OCI-LY1 (cell line): ENCODE measurements at regions not wholly inside any gene's neighbourhood (a gene's known extent, or its start where the extent isn't known, plus 50 kb on each side); places are given as distances from the start of the nearest gene placed in this dataset.

Experiments used
- H2AFZ ChIP-seq: fragments of 200-600 bp; sonication (generic), shearing (Covaris generic); 2 replicates; pipeline ENCODE4 v1.6.0; 2014; ENCODE audit warnings: antibody characterized with exemption, mild to moderate bottlenecking, low read length
- H3F3A ChIP-seq: fragments of 200-600 bp; sonication (generic), shearing (Covaris generic); 2 replicates; pipeline ENCODE4 v1.6.0; 2014; ENCODE audit warnings: mild to moderate bottlenecking, antibody characterized with exemption, low read length, moderate library complexity; ENCODE audit not compliant: insufficient read depth
- H3K27ac ChIP-seq: fragments of 200-600 bp; sonication (generic); 2 replicates; pipeline ENCODE4 v1.5.1; 2014; ENCODE audit warnings: low read length, mixed run types, mild to moderate bottlenecking, low read depth; ENCODE audit not compliant: poor library complexity, severe bottlenecking
- H3K27me3 ChIP-seq: fragments of 200-600 bp; sonication (generic); 2 replicates; pipeline ENCODE4 v1.6.0; 2014; ENCODE audit warnings: antibody characterized with exemption, mild to moderate bottlenecking, low read length, moderate library complexity; ENCODE audit not compliant: insufficient read depth
- H3K36me3 ChIP-seq: fragments of 200-600 bp; sonication (generic); 2 replicates; pipeline ENCODE4 v1.6.1; 2014; ENCODE audit warnings: mild to moderate bottlenecking, antibody characterized with exemption, low read length, moderate library complexity, mixed read lengths; ENCODE audit not compliant: insufficient read depth
- H3K4me1 ChIP-seq: fragments of 200-600 bp; sonication (generic); 2 replicates; pipeline ENCODE4 v1.5.1; 2014; ENCODE audit warnings: mild to moderate bottlenecking, low read length, moderate library complexity; ENCODE audit not compliant: insufficient read depth, severe bottlenecking
- H3K4me2 ChIP-seq: fragments of 200-600 bp; sonication (generic), shearing (Covaris generic); 2 replicates; pipeline ENCODE4 v1.6.1; 2014; ENCODE audit warnings: low read length
- H3K4me3 ChIP-seq: fragments of 200-600 bp; sonication (generic); 2 replicates; pipeline ENCODE4 v1.5.1; 2014; ENCODE audit warnings: low read length, low read depth, mild to moderate bottlenecking, mixed read lengths; ENCODE audit not compliant: poor library complexity, severe bottlenecking
- H3K79me2 ChIP-seq: fragments of 200-600 bp; shearing (Covaris generic); 2 replicates; pipeline ENCODE4 v1.6.1; 2016; ENCODE audit warnings: mixed run types, low read length, mixed read lengths; ENCODE audit not compliant: insufficient read depth
- H3K9ac ChIP-seq: fragments of 200-600 bp; sonication (generic), shearing (Covaris generic); 2 replicates; pipeline ENCODE4 v1.6.1; 2014; ENCODE audit warnings: mild to moderate bottlenecking, low read length, mixed read lengths
- H3K9me2 ChIP-seq: fragments of 200-600 bp; sonication (generic), shearing (Covaris generic); 2 replicates; pipeline ENCODE4 v1.6.1; 2014; ENCODE audit warnings: low read depth, mild to moderate bottlenecking, low read length, mixed read lengths
- H3K9me3 ChIP-seq: fragments of 200-600 bp; shearing (Covaris generic); 2 replicates; pipeline ENCODE4 v1.6.1; 2014; ENCODE audit warnings: low read length, mixed read lengths
- H4K20me1 ChIP-seq: fragments of 200-600 bp; sonication (generic), shearing (Covaris generic); 2 replicates; pipeline ENCODE4 v1.6.0; 2016; ENCODE audit warnings: mild to moderate bottlenecking, low read length; ENCODE audit not compliant: insufficient read depth
- EZH2 ChIP-seq: fragments of 200-600 bp; sonication (generic), shearing (Covaris generic); IDR thresholded peaks from 2 replicates; pipeline ENCODE4 v1.8.0; 2017; ENCODE audit warnings: borderline replicate concordance, mixed run types, mild to moderate bottlenecking, antibody characterized with exemption, low read length, moderate library complexity, mixed read lengths
- TF ChIP-seq, protein P1 (sequence below): fragments of 200-600 bp; sonication (generic), shearing (Covaris generic); IDR thresholded peaks from 2 replicates; pipeline ENCODE4 v1.5.1; 2017; ENCODE audit warnings: mild to moderate bottlenecking, antibody characterized with exemption, low read length, moderate library complexity, mixed read lengths

DNA sequence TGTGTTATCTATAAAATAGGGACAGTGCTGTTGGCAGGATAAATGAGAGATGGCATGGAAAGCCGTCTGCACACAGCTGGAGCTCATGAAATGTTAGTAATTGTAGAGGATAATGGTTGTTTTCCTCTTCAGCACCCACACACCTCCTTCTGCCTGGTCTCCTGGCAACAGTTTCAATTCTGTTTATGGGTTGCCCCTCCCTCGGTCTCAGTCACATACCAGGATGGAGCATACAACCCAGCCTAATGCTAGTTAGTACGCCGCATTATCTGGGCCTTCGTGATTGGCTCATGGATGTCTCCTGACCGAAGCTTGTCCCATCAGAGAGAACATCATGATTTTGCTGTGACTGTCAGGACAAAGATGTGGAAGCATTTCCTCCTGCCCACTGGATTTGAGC is 126.2 kb upstream of the WSCD1 start:
- Histone ChIP-seq H3K4me2 (no peak overlapping the region), H4K20me1 (no peaks in the 10 kb centered on the region), H3K27ac (no peak overlapping the region), H3K9me2 (no peaks in the 10 kb centered on the region), H3K4me3 (no peak overlapping the region), H3F3A (no peaks in the 10 kb centered on the region), H3K27me3 (no peaks in the 10 kb centered on the region), H3K79me2 (no peaks in the 10 kb centered on the region), H3K9me3 (no peaks in the 10 kb centered on the region), H3K36me3 (no peaks in the 10 kb centered on the region), H2AFZ (no peak overlapping the region), H3K4me1 (no peaks in the 10 kb centered on the region), H3K9ac (no peak overlapping the region)
- no peak for TF ChIP-seq EZH2
- TF ChIP-seq, protein P1, sequence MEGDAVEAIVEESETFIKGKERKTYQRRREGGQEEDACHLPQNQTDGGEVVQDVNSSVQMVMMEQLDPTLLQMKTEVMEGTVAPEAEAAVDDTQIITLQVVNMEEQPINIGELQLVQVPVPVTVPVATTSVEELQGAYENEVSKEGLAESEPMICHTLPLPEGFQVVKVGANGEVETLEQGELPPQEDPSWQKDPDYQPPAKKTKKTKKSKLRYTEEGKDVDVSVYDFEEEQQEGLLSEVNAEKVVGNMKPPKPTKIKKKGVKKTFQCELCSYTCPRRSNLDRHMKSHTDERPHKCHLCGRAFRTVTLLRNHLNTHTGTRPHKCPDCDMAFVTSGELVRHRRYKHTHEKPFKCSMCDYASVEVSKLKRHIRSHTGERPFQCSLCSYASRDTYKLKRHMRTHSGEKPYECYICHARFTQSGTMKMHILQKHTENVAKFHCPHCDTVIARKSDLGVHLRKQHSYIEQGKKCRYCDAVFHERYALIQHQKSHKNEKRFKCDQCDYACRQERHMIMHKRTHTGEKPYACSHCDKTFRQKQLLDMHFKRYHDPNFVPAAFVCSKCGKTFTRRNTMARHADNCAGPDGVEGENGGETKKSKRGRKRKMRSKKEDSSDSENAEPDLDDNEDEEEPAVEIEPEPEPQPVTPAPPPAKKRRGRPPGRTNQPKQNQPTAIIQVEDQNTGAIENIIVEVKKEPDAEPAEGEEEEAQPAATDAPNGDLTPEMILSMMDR: no peak

DNA sequence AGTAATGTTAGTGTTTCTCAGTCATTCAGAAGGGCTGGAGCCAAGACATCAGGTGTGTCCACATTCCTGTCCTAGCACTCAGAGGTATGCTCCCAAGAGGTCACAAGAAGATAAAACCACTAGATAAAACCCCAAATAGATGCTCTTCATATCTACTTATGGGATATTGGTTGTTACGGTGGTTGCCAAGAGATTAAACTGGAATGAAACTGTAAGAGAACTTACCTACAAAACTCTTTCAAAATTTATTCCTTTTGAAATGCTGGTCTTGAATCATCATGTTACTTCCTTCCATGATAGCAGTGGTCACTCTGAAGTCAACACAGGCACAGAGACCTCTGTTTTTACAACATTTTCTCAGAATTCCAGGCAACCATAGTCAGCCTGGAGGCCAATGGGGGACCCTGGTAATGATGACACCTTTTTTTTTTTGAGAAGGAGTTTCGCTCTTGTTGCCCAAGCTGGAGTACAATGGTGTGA is 122.4 kb upstream of the WSCD1 start:
- Histone ChIP-seq H4K20me1 (no peaks in the 10 kb centered on the region), H3K4me3 (no peak overlapping the region), H3K27me3 (no peaks in the 10 kb centered on the region), H3K79me2 (no peaks in the 10 kb centered on the region), H2AFZ (no peak overlapping the region), H3K27ac (no peak overlapping the region), H3F3A (no peaks in the 10 kb centered on the region), H3K9ac (no peak overlapping the region), H3K36me3 (no peaks in the 10 kb centered on the region), H3K9me3 (no peaks in the 10 kb centered on the region), H3K9me2 (no peaks in the 10 kb centered on the region), H3K4me1 (no peaks in the 10 kb centered on the region), H3K4me2 (no peak overlapping the region)
- TF ChIP-seq, protein P1: no peak
- no peak for TF ChIP-seq EZH2

DNA sequence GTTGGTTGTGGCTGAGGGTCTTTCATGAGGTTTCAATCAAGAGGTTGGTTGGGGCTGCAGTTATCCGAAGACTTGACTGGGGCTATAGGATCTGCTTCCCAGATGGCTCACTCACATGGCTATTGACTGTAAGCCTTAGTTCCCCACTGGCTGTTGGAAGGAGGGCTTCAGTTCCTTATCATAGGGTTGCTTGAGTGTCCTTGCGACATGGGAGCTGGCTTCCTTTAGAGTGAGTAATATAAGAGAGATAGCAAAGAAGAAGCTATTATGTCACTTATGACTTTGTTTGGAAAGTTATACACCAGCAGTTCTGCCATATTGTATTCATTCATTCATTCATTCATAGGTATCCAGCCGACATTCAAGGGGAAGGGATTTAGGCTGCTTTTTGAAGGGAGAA is 121.4 kb upstream of the WSCD1 start:
- no peaks in the 10 kb centered on the region for H3K27me3 ChIP-seq
- no peak overlapping the region for H3K4me2 ChIP-seq
- H3K9me3 ChIP-seq: no peaks in the 10 kb centered on the region
- no peak overlapping the region for H3K9ac ChIP-seq
- no peaks in the 10 kb centered on the region for H3K9me2 ChIP-seq
- no peak overlapping the region for H3K4me3 ChIP-seq
- no peaks in the 10 kb centered on the region for H4K20me1 ChIP-seq
- H3F3A ChIP-seq: no peaks in the 10 kb centered on the region
- no peak overlapping the region for H3K27ac ChIP-seq
- TF ChIP-seq EZH2: no peak
- TF ChIP-seq, protein P1: no peak
- H3K4me1 ChIP-seq: no peaks in the 10 kb centered on the region
- H2AFZ ChIP-seq: no peak overlapping the region
- no peaks in the 10 kb centered on the region for H3K36me3 ChIP-seq
- H3K79me2 ChIP-seq: no peaks in the 10 kb centered on the region
